Mesendoderm (in vitro differentiated cells): ENCODE measurements at regions not wholly inside any gene's neighbourhood (a gene's known extent, or its start where the extent isn't known, plus 50 kb on each side); places are given as distances from the start of the nearest gene placed in this dataset.

Experiments
- DNase-seq: peaks from one replicate; pipeline ENCODE4 v3.0.0; 2013
- H2AK5ac ChIP-seq: 2 replicates; pipeline ENCODE4 v1.6.1; 2013; ENCODE audit warnings: low read length, inconsistent platforms
- H2BK120ac ChIP-seq: 2 replicates; pipeline ENCODE4 v1.6.1; 2013; ENCODE audit warnings: low read depth, mild to moderate bottlenecking, low read length, moderate library complexity, mixed read lengths
- H2BK15ac ChIP-seq: replicated peaks from 2 replicates; pipeline ENCODE4 v1.6.1; 2013; ENCODE audit warnings: low read depth, mild to moderate bottlenecking, moderate library complexity
- H2BK5ac ChIP-seq: 2 replicates; pipeline ENCODE4 v1.6.1; 2013; ENCODE audit warnings: low read length, inconsistent platforms
- H3K18ac ChIP-seq: 2 replicates; pipeline ENCODE4 v1.6.1; 2013; ENCODE audit warnings: mild to moderate bottlenecking, low read length, mixed read lengths
- H3K23ac ChIP-seq: one replicate; pipeline ENCODE4 v1.6.1; 2013; ENCODE audit warnings: low read length
- H3K27ac ChIP-seq: 2 replicates; pipeline ENCODE4 v1.5.1; 2013; ENCODE audit warnings: low read depth, mild to moderate bottlenecking, inconsistent platforms, low read length, moderate library complexity
- H3K27me3 ChIP-seq: 2 replicates; pipeline ENCODE4 v1.6.1; 2013; ENCODE audit warnings: low read length, control low read depth, mild to moderate bottlenecking, inconsistent platforms; ENCODE audit not compliant: insufficient read depth, poor library complexity
- H3K36me3 ChIP-seq: 2 replicates; pipeline ENCODE4 v1.6.1; 2013; ENCODE audit warnings: low read length, inconsistent platforms; ENCODE audit not compliant: control insufficient read depth, insufficient read depth
- H3K4ac ChIP-seq: one replicate; pipeline ENCODE4 v1.6.1; 2013; ENCODE audit warnings: low read depth, mild to moderate bottlenecking, low read length, moderate library complexity
- H3K4me1 ChIP-seq: 2 replicates; pipeline ENCODE4 v1.6.1; 2013; ENCODE audit warnings: low read depth, low read length, inconsistent platforms; ENCODE audit not compliant: control insufficient read depth
- H3K4me2 ChIP-seq: 2 replicates; pipeline ENCODE4 v1.6.1; 2013; ENCODE audit warnings: low read length
- H3K4me3 ChIP-seq: 2 replicates; pipeline ENCODE4 v1.5.1; 2013; ENCODE audit warnings: mild to moderate bottlenecking, low read length
- H3K56ac ChIP-seq: one replicate; pipeline ENCODE4 v1.6.1; 2013; ENCODE audit warnings: low read length
- H3K79me1 ChIP-seq: 2 replicates; pipeline ENCODE4 v1.6.1; 2013; ENCODE audit warnings: low read length, inconsistent platforms
- H3K79me2 ChIP-seq: 2 replicates; pipeline ENCODE4 v1.6.1; 2013; ENCODE audit warnings: mild to moderate bottlenecking, low read length; ENCODE audit not compliant: control insufficient read depth, insufficient read depth
- H3K9ac ChIP-seq: 2 replicates; pipeline ENCODE4 v1.6.1; 2013; ENCODE audit warnings: low read length, inconsistent platforms
- H4K5ac ChIP-seq: one replicate; pipeline ENCODE4 v1.6.1; 2013; ENCODE audit warnings: low read length
- H4K8ac ChIP-seq: one replicate; pipeline ENCODE4 v1.6.1; 2013; ENCODE audit warnings: low read depth, mild to moderate bottlenecking, control low read depth, low read length, moderate library complexity
- WGBS: extraction: QIAGEN DNeasy Blood & Tissue Kit; methylation state at CpG from one replicate; pipeline ENCODE4 v1.1.7; 2013; ENCODE audit warnings: low lambda C conversion rate, missing lambda C conversion rate; ENCODE audit not compliant: insufficient coverage; ENCODE audit errors: extremely low coverage; 5-methylcytosine and 5-hydroxymethylcytosine counted together

DNA sequence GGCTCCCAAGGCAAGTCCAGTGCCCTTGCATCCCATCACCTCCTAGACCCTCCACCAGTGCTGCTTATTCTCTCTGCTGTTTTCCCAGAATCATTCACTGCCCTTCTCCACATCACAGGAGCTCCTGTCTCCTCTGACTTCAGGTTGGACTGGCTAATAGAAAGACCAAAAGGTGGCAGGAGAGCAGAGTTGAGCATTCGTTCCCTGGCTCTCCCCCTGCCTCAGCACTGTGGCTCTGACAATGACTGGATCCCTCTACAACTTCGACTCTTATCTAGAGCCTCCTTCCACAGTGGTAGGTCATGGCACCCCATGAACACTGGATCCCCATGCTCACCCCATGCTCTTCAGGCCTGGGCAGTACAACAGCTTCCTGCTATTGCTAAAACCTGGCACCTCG is 243.6 kb downstream of the LRRN1 start:
- H3K9ac ChIP-seq, result no peak overlapping the region
- H3K18ac ChIP-seq, result no peak overlapping the region
- H2BK5ac ChIP-seq, result no peak overlapping the region
- no peak overlapping the region for H3K4me3 ChIP-seq
- no peak overlapping the region for H3K56ac ChIP-seq
- no peaks in the 10 kb centered on the region for H3K36me3 ChIP-seq
- no peaks in the 10 kb centered on the region for H3K79me1 ChIP-seq
- no peaks in the 10 kb centered on the region for H3K4me1 ChIP-seq
- H3K27ac ChIP-seq, result no peak overlapping the region
- no peak overlapping the region for H4K8ac ChIP-seq
- H3K79me2 ChIP-seq, result no peaks in the 10 kb centered on the region
- no peak overlapping the region for H2BK15ac ChIP-seq
- no peak overlapping the region for H3K23ac ChIP-seq
- WGBS, result no CpG with 5 or more reads among the region's 3 CpGs
- no peak overlapping the region for H3K4ac ChIP-seq
- H2AK5ac ChIP-seq, result no peak overlapping the region
- no peaks in the 10 kb centered on the region for H3K27me3 ChIP-seq
- no peak overlapping the region for H4K5ac ChIP-seq
- H2BK120ac ChIP-seq, result no peak overlapping the region
- no peak overlapping the region for H3K4me2 ChIP-seq
- peak; percentile 19 for DNase-seq

GRCh38 chr3:4043867-4044575 is 244.8 kb downstream of the LRRN1 start:
- DNase-seq, result no peak
- no peak overlapping the region for H2BK120ac ChIP-seq
- H3K56ac ChIP-seq, result no peak overlapping the region
- no peak overlapping the region for H4K8ac ChIP-seq
- no peaks in the 10 kb centered on the region for H3K4me1 ChIP-seq
- no peak overlapping the region for H3K27ac ChIP-seq
- H2AK5ac ChIP-seq, result no peak overlapping the region
- H3K9ac ChIP-seq, result no peak overlapping the region
- no peaks in the 10 kb centered on the region for H3K36me3 ChIP-seq
- no peaks in the 10 kb centered on the region for H3K79me1 ChIP-seq
- H3K4me3 ChIP-seq, result no peak overlapping the region
- no peak overlapping the region for H4K5ac ChIP-seq
- no peaks in the 10 kb centered on the region for H3K27me3 ChIP-seq
- no peak overlapping the region for H2BK15ac ChIP-seq
- no peak overlapping the region for H3K4ac ChIP-seq
- no CpG with 5 or more reads among the region's 2 CpGs for WGBS
- H3K23ac ChIP-seq, result no peak overlapping the region
- no peak overlapping the region for H2BK5ac ChIP-seq
- H3K79me2 ChIP-seq, result no peaks in the 10 kb centered on the region
- H3K18ac ChIP-seq, result no peak overlapping the region
- no peak overlapping the region for H3K4me2 ChIP-seq

DNA sequence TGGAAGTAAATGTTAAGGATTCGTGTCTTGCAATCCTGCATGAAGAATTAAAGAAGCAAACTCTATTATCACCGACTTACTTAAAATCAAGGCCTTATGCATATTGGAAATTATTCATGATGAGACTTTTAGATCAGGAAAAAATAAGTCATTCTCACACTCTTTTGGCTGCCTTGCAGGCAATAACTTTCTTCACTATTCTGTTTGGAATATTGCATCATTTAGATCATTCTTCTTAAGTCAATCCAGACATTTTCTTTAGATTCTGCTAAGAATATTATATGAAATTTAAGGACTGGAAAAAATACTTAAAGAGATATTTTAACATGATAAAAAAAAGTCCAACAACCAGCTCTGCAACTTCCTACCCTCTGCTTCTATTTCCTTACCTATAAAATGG is 245.4 kb downstream of the LRRN1 start:
- Histone ChIP-seq H2BK120ac (no peak overlapping the region), H3K4me2 (no peak overlapping the region), H2AK5ac (no peak overlapping the region), H3K4ac (no peak overlapping the region), H4K5ac (no peak overlapping the region), H2BK5ac (no peak overlapping the region), H3K4me1 (no peaks in the 10 kb centered on the region), H3K27me3 (no peaks in the 10 kb centered on the region), H2BK15ac (no peak overlapping the region), H3K4me3 (no peak overlapping the region), H4K8ac (no peak overlapping the region), H3K27ac (no peak overlapping the region), H3K23ac (no peak overlapping the region), H3K56ac (no peak overlapping the region), H3K9ac (no peak overlapping the region), H3K79me1 (no peaks in the 10 kb centered on the region), H3K36me3 (no peaks in the 10 kb centered on the region), H3K79me2 (no peaks in the 10 kb centered on the region), H3K18ac (no peak overlapping the region)
- WGBS, result no CpG with 5 or more reads among the region's 2 CpGs
- no peak for DNase-seq

DNA sequence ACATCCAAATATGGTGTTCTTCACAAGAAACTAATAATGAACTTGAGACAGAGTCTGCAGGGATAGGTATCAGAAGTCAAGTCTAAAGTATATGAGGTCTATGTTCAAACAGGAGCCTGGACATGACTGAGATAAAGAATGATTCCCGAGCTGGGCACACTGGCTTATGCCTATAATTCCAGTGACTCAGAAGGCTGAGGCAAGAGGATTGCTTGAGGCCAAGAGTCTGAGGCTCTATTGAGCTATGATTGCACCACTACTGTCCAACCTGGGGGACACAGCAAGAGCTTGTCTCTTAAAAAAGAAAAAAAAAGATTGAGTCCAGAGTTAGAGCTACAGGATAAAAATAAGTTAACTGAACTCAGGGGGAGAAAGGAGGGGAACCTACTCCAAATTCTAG is 246.5 kb downstream of the LRRN1 start:
- no peak overlapping the region for H3K4ac ChIP-seq
- no peak overlapping the region for H3K23ac ChIP-seq
- H3K27me3 ChIP-seq, result no peaks in the 10 kb centered on the region
- WGBS, result no CpG with 5 or more reads among the region's 1 CpG
- no peak overlapping the region for H2AK5ac ChIP-seq
- DNase-seq, result no peak
- no peak overlapping the region for H4K8ac ChIP-seq
- H3K79me2 ChIP-seq, result no peaks in the 10 kb centered on the region
- no peak overlapping the region for H3K18ac ChIP-seq
- no peaks in the 10 kb centered on the region for H3K4me1 ChIP-seq
- H3K79me1 ChIP-seq, result no peaks in the 10 kb centered on the region
- H2BK120ac ChIP-seq, result no peak overlapping the region
- no peak overlapping the region for H3K4me3 ChIP-seq
- no peak overlapping the region for H2BK15ac ChIP-seq
- no peaks in the 10 kb centered on the region for H3K36me3 ChIP-seq
- H4K5ac ChIP-seq, result no peak overlapping the region
- H3K27ac ChIP-seq, result no peak overlapping the region
- no peak overlapping the region for H3K4me2 ChIP-seq
- H3K56ac ChIP-seq, result no peak overlapping the region
- H3K9ac ChIP-seq, result no peak overlapping the region
- H2BK5ac ChIP-seq, result no peak overlapping the region

DNA sequence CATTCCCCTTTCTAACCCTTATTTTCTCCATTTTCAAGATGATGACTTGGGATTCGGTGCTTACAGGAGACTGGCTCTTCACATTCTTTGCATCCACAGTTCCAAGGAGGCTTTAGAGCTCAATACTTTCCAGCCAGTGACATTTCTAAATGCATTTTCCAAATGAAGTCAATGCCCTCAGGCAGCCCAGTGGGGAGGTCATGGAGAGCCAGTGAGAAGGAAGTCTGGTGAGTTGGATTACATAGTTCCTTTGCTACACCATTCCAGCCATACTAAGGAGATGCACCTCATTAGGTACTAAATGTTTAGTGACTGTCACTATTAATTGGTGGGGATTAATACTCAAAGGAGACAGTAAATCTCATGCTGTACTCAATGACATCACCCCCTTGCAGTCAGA is 248.1 kb downstream of the LRRN1 start:
- WGBS, result no CpG with 5 or more reads among the region's 1 CpG
- H3K23ac ChIP-seq, result no peak overlapping the region
- H4K8ac ChIP-seq, result no peak overlapping the region
- H3K4me1 ChIP-seq, result no peaks in the 10 kb centered on the region
- H3K56ac ChIP-seq, result no peak overlapping the region
- no peak overlapping the region for H2BK5ac ChIP-seq
- H3K79me2 ChIP-seq, result no peaks in the 10 kb centered on the region
- H4K5ac ChIP-seq, result no peak overlapping the region
- H2AK5ac ChIP-seq, result no peak overlapping the region
- H3K27ac ChIP-seq, result no peak overlapping the region
- no peaks in the 10 kb centered on the region for H3K27me3 ChIP-seq
- H3K9ac ChIP-seq, result no peak overlapping the region
- H3K4ac ChIP-seq, result no peak overlapping the region
- no peaks in the 10 kb centered on the region for H3K79me1 ChIP-seq
- H2BK15ac ChIP-seq, result no peak overlapping the region
- H3K4me2 ChIP-seq, result no peak overlapping the region
- no peak for DNase-seq
- no peaks in the 10 kb centered on the region for H3K36me3 ChIP-seq
- no peak overlapping the region for H3K18ac ChIP-seq
- no peak overlapping the region for H2BK120ac ChIP-seq
- H3K4me3 ChIP-seq, result no peak overlapping the region

DNA sequence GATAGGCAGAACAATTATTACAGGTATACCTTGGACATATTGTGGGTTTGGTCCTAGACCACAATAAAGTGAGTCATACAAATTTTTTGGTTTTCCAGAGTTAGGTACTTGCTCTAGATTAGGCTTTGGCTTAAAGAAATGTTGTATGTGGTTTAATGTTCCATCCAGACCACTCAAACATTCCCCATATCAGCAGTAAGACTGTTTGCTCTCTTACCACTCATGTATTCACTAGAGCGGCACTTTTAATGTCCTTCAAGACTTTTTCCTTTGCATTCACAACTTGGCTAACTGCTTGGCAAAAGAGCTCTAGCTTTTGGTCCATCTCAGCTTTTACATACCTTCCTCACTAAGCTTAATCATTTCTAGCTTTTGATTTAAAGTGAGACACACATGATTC is 250.5 kb upstream of the SETMAR start:
- no peak overlapping the region for H3K4ac ChIP-seq
- no peaks in the 10 kb centered on the region for H3K79me2 ChIP-seq
- no peak overlapping the region for H3K4me3 ChIP-seq
- WGBS, result no CpG with 5 or more reads among the region's 1 CpG
- H3K36me3 ChIP-seq, result no peaks in the 10 kb centered on the region
- no peak overlapping the region for H3K27ac ChIP-seq
- no peak overlapping the region for H4K5ac ChIP-seq
- H4K8ac ChIP-seq, result no peak overlapping the region
- H3K27me3 ChIP-seq, result no peaks in the 10 kb centered on the region
- H3K18ac ChIP-seq, result no peak overlapping the region
- H3K23ac ChIP-seq, result no peak overlapping the region
- H2BK120ac ChIP-seq, result no peak overlapping the region
- H3K56ac ChIP-seq, result no peak overlapping the region
- H2BK5ac ChIP-seq, result no peak overlapping the region
- no peak overlapping the region for H2BK15ac ChIP-seq
- no peak for DNase-seq
- no peaks in the 10 kb centered on the region for H3K4me1 ChIP-seq
- H2AK5ac ChIP-seq, result no peak overlapping the region
- H3K9ac ChIP-seq, result no peak overlapping the region
- H3K4me2 ChIP-seq, result no peak overlapping the region
- no peaks in the 10 kb centered on the region for H3K79me1 ChIP-seq
